ENCODE measurements at regions not wholly inside any gene's neighbourhood (a gene's known extent, or its start where the extent isn't known, plus 50 kb on each side); places are given as distances from the start of the nearest gene placed in this dataset.

DNA sequence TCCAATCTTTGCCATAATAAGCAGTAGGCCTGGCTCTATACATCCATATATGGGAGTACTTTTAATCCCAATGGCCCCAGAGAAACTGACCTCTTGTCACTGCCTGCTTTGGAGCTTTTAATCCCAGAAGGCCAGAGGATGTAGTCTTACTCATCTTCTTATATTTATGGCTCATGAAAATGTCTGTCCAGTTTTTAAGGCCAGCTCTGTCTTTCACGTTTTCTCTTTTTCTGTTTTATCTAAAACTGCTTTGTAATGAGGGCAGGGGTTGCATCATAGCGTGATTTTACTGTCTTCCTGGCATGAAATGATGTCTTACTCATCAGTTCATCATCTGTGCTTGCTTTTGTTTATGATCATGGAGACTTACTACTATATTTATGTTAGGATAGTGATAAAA lies 1094.9 kb downstream of the MAT2B start:
- DNase-seq, result no peak

DNA sequence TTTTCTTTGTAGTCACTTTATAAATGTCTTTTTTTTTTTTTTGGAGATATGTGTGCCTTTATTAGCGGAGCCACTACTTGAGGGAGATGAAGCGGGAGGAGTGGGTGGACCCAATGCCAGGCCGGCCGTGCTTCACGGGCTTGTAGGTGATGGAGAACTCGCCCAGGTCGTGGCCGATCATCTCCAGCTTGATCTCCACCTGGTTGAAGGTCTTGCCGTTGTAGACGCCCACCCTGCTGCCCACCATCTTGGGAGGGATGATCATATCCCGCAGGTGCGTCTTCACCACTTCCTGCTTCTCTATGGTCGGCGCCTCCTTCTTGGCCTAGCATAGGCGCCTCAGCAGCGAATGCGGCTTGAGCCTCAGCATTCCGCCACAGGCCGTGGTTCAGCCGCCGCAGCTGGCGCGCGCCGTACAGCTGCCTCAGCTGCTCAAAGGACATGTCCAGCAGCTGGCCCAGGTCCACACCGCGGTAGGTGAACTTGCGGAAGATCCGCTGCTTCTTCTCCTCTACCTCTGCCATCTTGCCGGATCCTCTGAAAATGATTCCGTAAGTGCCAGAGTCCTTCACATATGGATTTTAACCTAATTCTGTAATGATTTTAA lies 1095.6 kb downstream of the MAT2B start:
- DNase-seq, result no peak

DNA sequence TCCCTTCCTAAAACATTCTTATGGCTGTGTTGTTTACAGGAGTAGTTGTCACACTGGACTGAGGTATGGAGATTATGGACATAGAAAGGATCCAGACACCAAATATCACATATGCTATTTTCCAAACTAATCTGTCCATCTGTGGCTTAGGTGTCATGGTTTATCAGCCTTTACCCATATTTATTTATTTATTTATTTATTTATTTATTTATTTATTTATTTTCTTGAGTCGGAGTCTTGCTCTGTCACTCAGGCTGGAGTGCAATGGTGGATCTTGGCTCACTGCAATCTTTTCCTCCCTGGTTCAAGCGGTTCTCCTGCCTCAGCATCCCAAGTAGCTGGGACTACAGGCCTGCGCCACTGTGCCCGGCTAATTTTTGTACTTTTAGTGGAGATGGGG lies 1103.1 kb downstream of the MAT2B start:
- no peak for DNase-seq

DNA sequence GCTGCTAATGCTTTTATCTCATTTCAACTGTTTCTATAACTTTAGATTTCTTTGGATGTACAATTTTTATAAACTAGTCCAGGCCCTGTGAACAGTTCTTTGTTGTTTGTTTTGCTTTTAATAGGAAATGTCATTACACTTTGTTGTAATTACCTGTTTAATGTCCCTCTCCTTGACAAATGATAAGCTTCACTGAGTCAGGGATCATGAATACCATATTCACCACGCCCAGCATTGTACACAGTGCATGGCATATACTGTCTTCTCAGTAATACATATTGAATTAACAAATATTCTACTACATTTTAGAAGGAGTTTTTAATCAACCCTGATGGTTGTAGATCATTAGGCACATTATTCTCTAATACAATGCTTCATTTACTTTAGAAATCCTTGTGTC lies 1105.0 kb downstream of the MAT2B start:
- no peak for DNase-seq

DNA sequence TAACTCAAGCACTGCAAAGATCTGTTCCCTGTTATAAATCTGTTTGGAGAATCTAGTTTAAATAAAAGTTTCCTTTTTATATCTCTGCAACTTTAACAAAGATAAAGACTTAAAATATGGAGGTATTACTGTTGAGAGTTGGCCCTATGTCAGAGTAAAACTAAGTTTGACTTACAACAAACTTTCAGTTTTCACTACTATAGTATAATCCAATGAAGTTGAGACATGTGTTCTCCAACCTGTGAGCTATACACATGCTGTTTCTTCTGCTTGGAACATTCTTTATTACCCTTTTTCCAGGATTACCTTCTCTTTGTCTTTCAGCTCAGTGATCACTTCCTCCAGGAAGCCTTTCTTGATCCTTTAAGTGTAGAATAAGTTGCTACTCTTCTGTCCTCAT lies 1109.3 kb downstream of the MAT2B start:
- DNase-seq, result no peak

DNA sequence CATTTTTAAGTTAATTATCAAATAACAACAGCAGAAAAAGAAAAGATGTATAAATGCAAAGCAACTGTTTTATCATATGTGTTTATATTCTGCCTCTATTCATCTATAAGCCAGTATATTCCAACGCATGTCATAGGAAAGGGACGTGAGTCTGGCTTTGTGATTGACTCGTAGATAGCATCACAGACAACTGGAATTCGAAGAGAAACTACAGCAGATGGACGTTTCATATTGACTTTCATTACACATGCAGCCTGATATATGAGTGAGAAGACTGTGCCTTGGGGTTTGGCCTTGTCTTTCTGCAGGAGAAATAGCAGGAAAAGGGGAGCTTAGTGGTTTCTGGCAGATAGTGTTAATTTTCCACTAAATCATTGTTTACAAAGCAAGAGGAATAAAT lies 1111.9 kb downstream of the MAT2B start:
- no peak for DNase-seq

DNA sequence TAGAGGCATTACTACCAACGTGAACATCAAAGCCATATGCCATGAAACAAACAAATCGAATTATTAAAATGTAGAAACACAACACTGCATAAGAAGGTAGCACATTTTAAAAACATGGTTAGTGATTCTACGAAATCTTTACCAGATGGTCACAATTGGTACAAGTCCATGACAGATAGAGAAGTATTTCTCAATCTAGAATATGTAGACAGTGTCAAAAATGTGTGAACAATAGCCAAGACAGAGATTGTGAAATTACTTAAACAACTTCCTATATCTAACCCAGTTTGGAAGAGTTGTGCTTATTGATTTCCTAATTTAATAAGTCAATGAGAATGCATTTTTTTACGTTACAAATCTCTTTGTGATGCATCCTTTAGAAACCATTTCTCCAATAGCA lies 1121.6 kb downstream of the MAT2B start:
- DNase-seq, result no peak

DNA sequence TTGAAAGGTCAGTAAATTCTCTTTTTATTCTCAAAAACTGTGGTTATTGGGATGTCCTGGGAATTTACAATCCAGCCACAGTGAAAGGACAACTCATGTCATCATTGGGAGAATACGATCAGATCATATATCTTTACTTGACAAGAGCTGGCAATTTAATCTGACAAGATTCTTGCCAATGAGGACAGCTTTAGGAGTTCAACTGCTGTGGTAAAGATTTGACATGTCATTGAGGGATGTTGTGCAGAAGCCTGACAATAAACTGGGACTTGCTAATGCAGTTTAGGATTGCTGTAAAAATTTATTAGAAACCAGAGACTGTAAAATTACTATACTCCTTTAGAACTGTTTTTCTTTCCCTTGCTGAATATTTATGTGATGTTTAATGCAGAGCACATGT lies 1131.0 kb downstream of the MAT2B start:
- DNase-seq, result no peak

DNA sequence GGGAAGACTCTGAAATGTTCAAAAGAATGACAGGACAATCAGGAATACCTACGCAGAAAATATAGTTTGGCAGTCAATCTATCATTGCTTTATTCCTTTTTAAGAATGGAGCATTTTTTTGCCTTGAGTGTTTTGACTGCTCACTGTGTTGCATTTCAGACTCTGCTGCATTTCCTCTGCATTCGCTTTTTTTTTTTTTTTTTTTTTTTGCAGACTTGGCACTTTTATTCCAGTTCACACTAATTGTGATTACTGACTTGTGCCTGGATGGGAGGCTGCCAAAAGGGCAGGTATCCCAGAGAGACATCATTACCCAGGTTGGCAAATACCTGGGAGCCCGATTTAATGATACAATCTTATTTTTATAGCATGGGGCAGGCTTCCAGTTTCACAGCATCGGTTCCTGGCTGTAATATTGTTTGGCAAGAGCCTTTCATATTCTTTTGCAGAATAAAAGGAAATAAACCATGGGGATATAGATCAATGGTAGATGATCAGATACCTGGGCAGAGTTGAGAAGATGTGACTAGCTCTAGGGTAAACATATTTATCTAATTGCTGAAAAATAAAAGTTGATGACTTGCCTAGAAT lies 1132.6 kb downstream of the MAT2B start:
- DNase-seq, result no peak

DNA sequence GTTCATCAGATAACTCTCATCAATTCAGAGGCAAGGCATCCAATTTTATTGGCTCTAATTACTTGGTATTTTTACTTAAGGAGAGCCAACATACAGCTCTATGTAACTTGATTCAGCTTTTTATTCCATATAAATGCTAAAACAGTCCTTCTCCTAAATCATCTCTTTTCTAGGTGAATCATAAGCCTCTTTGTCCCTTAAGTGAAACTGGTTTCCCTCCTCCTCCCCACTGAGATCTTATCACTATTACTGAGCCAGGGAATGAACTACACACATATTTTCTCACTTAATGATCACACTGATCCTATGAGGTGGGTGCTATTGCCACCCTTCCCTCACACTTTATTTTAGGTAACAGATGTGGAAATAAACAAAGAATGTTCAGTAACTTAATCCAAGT lies 1143.8 kb downstream of the MAT2B start:
- DNase-seq, result no peak

DNA sequence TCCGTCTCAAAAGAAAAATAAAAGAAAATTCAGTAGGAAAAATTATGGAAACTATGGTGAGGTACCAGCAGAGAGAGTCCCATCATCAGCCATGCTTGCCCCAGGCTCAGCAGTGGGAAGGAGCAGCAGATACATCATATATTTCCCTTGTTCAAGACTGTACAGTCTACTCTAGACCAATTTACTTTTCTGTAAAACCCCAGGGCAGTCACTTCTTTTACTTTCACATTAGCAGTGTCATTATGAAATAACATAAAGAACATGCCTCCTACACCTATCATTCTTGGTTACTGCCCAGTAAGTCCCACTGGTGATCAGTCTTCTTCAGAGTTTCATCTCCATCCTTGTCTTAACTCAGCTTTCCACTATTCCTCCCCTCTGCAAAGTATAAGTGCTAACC lies 1145.0 kb downstream of the MAT2B start:
- DNase-seq, result no peak

DNA sequence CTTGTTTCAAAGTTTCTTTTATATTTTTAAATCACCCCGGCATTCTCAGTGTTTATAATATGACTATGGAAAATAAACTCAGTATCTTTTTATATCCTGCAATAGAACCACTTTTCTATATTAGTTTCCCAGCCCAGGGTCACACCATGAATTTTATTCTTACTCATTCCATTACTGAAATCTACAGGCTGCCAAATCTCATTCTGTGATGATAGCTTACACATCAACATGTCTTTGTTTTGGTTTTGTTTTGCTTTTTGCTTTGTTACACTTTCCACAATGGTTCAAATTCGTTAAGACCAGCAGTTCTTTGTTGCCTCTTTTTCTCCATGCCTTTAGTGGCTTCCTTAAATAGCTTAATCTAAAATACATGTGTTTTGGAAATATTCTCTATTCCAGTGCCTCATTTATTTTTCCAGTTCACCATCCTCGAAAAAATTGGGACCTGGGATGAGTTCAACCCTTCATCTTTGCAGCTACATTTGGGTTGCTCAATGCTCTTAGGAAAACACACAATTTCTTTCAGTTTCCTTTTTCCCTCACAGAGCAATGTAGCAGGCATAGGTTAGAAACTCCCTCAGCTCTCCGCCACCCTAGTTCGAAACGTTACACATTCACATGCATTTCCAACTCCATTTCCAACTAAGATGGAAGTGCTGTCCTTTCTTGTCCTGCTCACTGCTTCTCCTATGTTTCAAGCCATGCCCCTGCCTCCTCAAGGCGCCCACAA lies 1146.3 kb downstream of the MAT2B start:
- no peak for DNase-seq

DNA sequence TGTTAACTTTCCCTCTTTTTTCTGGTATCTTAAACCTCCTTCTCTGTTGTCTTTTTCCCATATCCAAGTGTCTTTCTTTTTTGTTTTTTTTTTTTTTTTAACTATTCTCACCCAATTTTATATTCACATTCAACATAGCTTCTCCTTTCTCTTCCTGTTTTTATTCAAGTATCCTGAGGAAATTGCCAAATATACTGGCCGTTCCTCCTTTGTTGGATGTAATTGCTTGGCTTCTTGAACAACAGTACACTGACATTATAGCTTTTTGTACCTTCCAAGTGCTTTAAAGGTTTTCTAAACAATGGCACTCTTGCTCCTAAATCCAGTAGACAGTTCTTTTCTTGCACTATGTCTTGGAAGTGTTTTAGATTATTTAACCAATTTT lies 1146.8 kb downstream of the MAT2B start:
- no peak for DNase-seq

DNA sequence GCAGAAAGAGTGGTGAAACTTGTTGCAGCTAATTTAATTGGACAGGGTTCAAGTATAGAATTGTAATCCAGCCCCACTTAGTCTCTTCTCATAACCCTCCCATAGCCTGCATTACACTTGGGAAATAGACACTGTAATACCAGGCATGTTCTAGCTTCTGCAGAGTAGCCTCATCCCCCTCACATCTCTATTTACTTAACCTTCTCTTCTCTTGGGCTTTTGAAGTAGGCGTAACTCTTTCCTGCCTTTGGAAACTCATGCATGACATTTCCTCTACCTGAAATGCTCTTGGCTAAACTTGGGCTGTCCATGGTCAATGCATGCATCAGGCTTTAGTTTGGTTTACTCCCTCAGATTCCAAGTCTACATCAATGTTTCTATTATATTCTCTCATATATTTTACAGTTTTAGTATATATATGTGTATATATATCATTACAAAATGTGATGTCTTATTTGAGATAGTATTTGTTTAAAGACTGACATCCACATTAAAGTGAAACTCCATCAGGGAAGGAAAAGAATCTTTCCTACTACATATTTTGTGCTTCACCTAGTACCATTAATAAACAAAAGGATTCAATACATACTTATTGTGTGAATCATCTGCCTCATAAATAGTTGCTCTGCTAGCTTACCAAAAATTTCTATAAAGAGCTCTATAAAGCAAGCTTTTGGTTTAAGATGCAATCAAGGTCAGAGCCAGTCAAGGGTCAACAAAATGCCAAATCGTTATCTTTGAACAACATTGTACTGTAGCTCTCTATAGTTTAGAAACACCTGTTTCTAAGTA lies 1158.0 kb downstream of the MAT2B start:
- DNase-seq, result no peak

DNA sequence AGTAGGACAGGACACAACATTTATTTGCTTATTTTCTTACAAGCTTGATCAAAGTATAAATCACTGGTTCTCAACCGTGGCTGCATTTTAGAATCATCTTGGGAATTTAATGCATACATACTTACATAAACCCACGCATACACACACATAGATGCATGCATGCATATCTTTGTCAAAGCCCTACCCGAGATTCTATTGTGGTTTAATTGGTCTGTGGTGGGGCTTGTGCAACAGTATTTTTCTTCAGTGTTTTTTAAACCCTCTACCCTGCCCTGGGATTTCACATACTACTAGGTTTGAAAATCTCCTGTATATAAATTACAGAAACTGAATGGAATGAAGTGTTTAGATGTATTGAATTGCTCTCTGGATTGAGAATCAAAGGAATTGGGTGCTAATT lies 1166.2 kb downstream of the MAT2B start:
- no peak for DNase-seq

DNA sequence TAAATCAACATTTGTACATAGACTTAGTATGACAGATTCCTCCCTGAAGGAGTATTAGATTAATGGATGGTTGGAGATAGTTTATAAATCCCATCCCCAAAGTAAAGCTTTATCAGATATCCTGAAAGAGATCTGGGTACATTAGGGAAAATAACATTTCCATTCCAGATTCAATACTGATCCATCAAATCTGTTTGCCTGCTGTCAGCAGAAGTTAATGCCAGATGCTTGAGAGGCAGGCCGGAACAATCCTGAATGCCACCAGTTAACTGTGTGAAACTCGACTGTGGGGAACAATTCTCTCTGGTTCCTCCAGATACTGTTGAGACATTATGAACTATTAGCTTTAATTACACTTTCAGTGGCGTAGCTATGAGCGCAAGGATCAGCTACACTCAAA lies 1166.8 kb downstream of the MAT2B start:
- no peak for DNase-seq

DNA sequence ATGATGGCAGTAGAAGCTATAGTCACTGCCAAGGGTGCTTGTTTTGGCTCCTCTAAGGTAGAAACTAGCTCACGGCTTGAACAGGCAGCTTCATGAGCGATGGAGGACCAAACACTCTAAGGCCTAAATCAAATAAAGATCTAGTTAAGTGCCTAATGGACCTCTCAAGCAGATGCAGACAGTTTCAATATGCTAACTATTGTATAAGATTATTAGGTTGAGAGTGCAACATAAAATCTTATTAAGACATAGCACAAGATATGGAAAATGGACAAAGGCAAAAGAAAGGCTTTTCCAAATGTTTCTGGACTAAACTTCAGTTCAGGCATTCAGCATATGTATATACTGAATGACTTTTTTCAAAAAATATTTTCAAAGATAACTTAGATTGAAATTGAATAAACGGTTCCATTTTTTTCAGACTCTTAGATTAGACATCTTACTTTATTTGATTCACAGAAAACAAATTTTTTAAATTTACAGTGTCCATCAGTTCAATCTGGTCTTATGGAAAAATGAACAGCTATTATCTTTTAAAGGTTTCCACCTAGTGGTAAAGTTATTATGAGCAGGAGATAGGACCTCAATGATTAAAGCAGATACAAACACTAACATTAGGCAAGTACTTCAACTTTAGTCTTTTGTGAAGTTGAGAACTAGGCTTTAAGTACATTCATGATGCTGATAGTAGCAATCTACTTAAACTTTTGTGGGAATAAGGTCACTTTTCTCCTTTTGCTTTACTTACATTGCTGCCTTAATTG lies 1167.7 kb downstream of the MAT2B start:
- DNase-seq, result peak; percentile 6

DNA sequence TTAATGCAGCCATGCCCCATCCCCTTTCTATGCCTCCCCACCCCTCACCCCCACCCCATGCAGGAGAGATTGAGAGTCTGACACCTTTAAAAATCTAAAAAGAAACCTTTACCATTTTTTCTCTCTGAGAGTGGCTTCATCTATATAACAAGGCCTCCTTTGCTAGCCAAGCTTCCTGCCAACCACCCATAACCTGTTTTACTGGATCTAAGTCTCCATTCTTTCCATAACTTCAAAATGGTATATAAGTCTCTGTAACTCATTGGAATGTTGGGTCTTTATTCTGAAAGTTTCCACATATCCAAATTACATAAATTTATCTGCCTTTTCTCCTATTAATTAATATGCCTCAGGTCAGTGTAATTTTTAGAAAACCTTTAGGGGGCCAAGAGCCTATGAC lies 1174.0 kb downstream of the MAT2B start:
- no peak for DNase-seq

DNA sequence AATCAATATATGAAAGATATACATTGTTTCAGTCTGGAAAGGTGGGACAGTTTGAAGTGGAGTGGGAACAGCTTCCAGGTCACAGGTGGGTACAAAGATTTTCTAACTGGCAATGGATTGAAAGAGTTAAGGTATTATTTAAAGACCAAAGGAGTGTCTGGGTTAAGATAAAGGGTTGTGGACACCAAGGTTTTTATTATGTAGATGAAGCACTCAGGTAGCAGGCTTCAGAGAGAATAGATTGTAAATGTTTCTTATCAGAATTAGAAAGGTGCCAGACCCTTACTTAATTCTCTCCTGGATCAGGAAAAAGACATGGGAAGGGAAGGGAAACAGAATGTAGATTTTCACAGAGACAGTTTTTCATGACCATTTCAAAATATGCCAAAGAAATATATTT lies 1174.8 kb downstream of the MAT2B start:
- no peak for DNase-seq

DNA sequence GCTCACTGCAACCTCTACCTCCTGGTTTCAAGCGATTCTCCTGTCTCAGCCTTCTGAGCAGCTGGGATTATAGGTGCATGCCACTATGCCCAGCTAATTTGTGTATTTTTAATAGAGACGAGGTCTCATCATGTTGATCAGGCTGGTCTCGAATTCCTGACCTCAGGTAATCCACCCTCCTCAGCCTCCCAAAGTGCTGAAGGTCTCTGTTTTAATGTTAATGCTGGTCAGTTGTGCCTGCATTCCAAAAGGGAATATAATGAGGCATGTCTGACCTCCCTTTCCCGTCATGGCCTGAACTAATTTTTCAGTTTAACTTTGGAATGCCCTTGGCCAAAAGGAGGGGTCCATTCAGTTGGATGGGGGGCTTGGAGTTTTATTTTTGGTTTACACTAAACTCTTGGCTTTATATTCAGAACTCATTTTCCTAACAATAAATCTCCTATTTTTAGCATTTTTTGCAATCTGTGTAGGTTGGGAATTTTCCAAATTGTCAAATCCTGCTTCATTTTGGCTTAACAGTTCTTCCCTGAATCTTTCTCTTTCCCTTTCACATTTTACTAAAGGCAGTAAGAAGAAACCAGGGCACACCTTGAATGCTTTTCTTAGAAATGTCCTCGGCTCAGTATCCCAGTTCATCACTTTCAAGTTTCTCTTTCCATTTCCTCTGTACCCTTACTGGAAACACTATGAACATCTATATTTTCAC lies 1175.5 kb downstream of the MAT2B start:
- no peak for DNase-seq

DNA sequence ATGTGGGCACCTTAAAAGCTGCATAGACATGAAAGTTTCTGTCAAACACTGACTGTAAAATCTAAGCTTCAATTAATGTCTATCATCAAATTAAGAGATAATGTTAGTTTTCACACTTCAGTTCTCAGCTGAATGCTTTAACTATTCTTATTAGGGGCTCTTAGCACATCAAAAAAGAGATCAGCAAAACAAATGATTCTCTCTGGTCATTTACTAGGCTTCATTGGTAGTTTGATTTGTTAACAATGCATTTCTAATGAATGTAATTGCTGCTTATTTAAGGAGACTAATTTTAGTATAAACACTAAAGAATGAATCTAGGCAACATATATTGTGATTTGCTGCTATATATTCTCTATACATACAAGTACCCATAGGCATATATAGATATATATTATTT lies 1182.0 kb downstream of the MAT2B start:
- no peak for DNase-seq

All from muscle of arm (tissue), 1 donor.